ENCODE measurements at regions not wholly inside any gene's neighbourhood (a gene's known extent, or its start where the extent isn't known, plus 50 kb on each side); places are given as distances from the start of the nearest gene placed in this dataset.

GRCh38 chr4:177860171-177860570 lies 417.9 kb upstream of the AGA start:
- intact Hi-C loops (cut with DNase I) = no loop called here
- no peak for TF ChIP-seq CTCF (IDR thresholded peaks at IDR 0.05)
- no peak for DNase-seq

GRCh38 chr4:177861551-177862094 lies 419.4 kb upstream of the AGA start:
- Histone ChIP-seq H3K4me1 (no peaks in the 10 kb centered on the region), H3K4me3 (no peak overlapping the region), H3K9me3 (no peaks in the 10 kb centered on the region), H3K27me3 (no peaks in the 10 kb centered on the region), H3K27ac (no peak overlapping the region), H3K36me3 (no peaks in the 10 kb centered on the region)
- no peak for DNase-seq
- intact Hi-C loops (cut with DNase I) = no loop called here
- TF ChIP-seq CTCF (IDR thresholded peaks at IDR 0.05) = no peak
- ATAC-seq = peak; percentile 42

More at GRCh38 chr4:177860171-177860570, 417.9 kb upstream of the AGA start:
- Histone ChIP-seq H3K4me3 (no peak overlapping the region), H3K9me3 (no peaks in the 10 kb centered on the region), H3K4me1 (no peaks in the 10 kb centered on the region), H3K27me3 (no peaks in the 10 kb centered on the region), H3K27ac (no peak overlapping the region), H3K36me3 (no peaks in the 10 kb centered on the region)
- no peak for ATAC-seq

- ATAC-seq (peak; percentile 32), DNase-seq (peak; percentile 53)
- H3K27me3 ChIP-seq = no peaks in the 10 kb centered on the region
- no peak overlapping the region for H3K4me3 ChIP-seq
- intact Hi-C loops (cut with DNase I) = no loop called here
- H3K36me3 ChIP-seq = no peaks in the 10 kb centered on the region
- no peak for TF ChIP-seq CTCF (IDR thresholded peaks at IDR 0.05)
- no peaks in the 10 kb centered on the region for H3K9me3 ChIP-seq
- no peak overlapping the region for H3K27ac ChIP-seq
- H3K4me1 ChIP-seq = no peaks in the 10 kb centered on the region
Measured at GRCh38 chr4:177862541-177863176, 420.4 kb upstream of the AGA start.

GRCh38 chr4:177879851-177880250 lies 437.6 kb upstream of the AGA start:
- H3K9me3 ChIP-seq = no peaks in the 10 kb centered on the region
- H3K4me1 ChIP-seq = no peaks in the 10 kb centered on the region
- TF ChIP-seq CTCF (IDR thresholded peaks at IDR 0.05) = no peak
- intact Hi-C loops (cut with DNase I) = no loop called here
- no peak overlapping the region for H3K27ac ChIP-seq
- no peaks in the 10 kb centered on the region for H3K27me3 ChIP-seq
- ATAC-seq = no peak
- no peak for DNase-seq
- H3K4me3 ChIP-seq = no peak overlapping the region
- no peaks in the 10 kb centered on the region for H3K36me3 ChIP-seq

GRCh38 chr4:177895136-177895535 lies 452.9 kb upstream of the AGA start:
- no peaks in the 10 kb centered on the region for H3K27me3 ChIP-seq
- ATAC-seq = no peak
- no peaks in the 10 kb centered on the region for H3K36me3 ChIP-seq
- no peaks in the 10 kb centered on the region for H3K4me1 ChIP-seq
- no peak overlapping the region for H3K4me3 ChIP-seq
- intact Hi-C loops (cut with DNase I) = no loop called here
- no peak for DNase-seq
- no peaks in the 10 kb centered on the region for H3K9me3 ChIP-seq
- H3K27ac ChIP-seq = no peak overlapping the region
- TF ChIP-seq CTCF (IDR thresholded peaks at IDR 0.05) = no peak
